ENCODE measurements at regions not wholly inside any gene's neighbourhood (a gene's known extent, or its start where the extent isn't known, plus 50 kb on each side); places are given as distances from the start of the nearest gene placed in this dataset.
"Not testable (repeated sequence)": the region's sequence is repeated elsewhere in the genome, so short reads cannot be mapped to it uniquely, and the experiment has no call there.

GRCh38 chr21:35571910-35572309 lies 488.4 kb downstream of the SETD4 start:
- no peak for DNase-seq (ENCODE audit: low read depth)

GRCh38 chr21:35568643-35569042 lies 491.7 kb downstream of the SETD4 start:
- no peak for DNase-seq (ENCODE audit: low read depth)

- no peak for DNase-seq (ENCODE audit: low read depth)
These were observed 493.5 kb downstream of the SETD4 start for GRCh38 chr21:35566874-35567273.

- no peak for DNase-seq (ENCODE audit: low read depth)
These were observed 495.1 kb downstream of the SETD4 start for GRCh38 chr21:35565204-35565611.

GRCh38 chr21:35563885-35564451 lies 496.4 kb downstream of the SETD4 start:
- DNase-seq (ENCODE audit: low read depth): peak; percentile 84

- DNase-seq (ENCODE audit: low read depth): no peak
These were observed 497.4 kb downstream of the SETD4 start for GRCh38 chr21:35562876-35563275.

GRCh38 chr21:35561116-35561515 lies 499.2 kb downstream of the SETD4 start:
- no peak for DNase-seq (ENCODE audit: low read depth)

GRCh38 chr21:35559829-35560225 lies 500.5 kb downstream of the SETD4 start:
- no peak for DNase-seq (ENCODE audit: low read depth)

- no peak for DNase-seq (ENCODE audit: low read depth)
These were observed 501.0 kb downstream of the SETD4 start for GRCh38 chr21:35559128-35559828.

GRCh38 chr21:35556536-35556935 lies 503.8 kb downstream of the SETD4 start:
- DNase-seq (ENCODE audit: low read depth): no peak

GRCh38 chr21:35552483-35552882 lies 503.4 kb upstream of the RUNX1 start:
- not testable (repeated sequence) for DNase-seq (ENCODE audit: low read depth)

GRCh38 chr21:35548904-35549615 lies 500.0 kb upstream of the RUNX1 start:
- DNase-seq (ENCODE audit: low read depth): no peak

GRCh38 chr21:35547946-35548774 lies 499.1 kb upstream of the RUNX1 start:
- no peak for DNase-seq (ENCODE audit: low read depth)

GRCh38 chr21:35543746-35544145 lies 494.6 kb upstream of the RUNX1 start:
- no peak for DNase-seq (ENCODE audit: low read depth)

GRCh38 chr21:35540950-35541638 lies 492.0 kb upstream of the RUNX1 start:
- DNase-seq (ENCODE audit: low read depth): no peak

GRCh38 chr21:35538386-35538785 lies 489.3 kb upstream of the RUNX1 start:
- DNase-seq (ENCODE audit: low read depth): no peak

- DNase-seq (ENCODE audit: low read depth): no peak
These were observed 488.5 kb upstream of the RUNX1 start for GRCh38 chr21:35537604-35538003.

- DNase-seq (ENCODE audit: low read depth): no peak
These were observed 484.8 kb upstream of the RUNX1 start for GRCh38 chr21:35533893-35534292.

GRCh38 chr21:35530766-35531165 lies 481.7 kb upstream of the RUNX1 start:
- no peak for DNase-seq (ENCODE audit: low read depth)

GRCh38 chr21:35529171-35529863 lies 480.2 kb upstream of the RUNX1 start:
- no peak for DNase-seq (ENCODE audit: low read depth)

Data from fibroblast of the conjunctiva (primary cell).